ENCODE measurements at regions not wholly inside any gene's neighbourhood (a gene's known extent, or its start where the extent isn't known, plus 50 kb on each side); places are given as distances from the start of the nearest gene placed in this dataset.

GRCh38 chr10:29113616-29113945 lies 175.3 kb upstream of the LYZL1 start:
- Histone ChIP-seq H3K4me2 (ENCODE audit: control insufficient read depth, extremely low read depth, insufficient read depth, low read depth, low read length) (no peak overlapping the region), H3K27me3 (ENCODE audit: control insufficient read depth, extremely low read depth, insufficient read depth, low read length) (peaks cover 5% of the 10 kb centered on the region), H3K4me3 (ENCODE audit: control insufficient read depth in 2 of 3, extremely low read depth in 1 of 3, insufficient read depth in 2 of 3, low read depth in 1 of 3, low read length in 3 of 3) (no peak overlapping the region), H2AFZ (ENCODE audit: control insufficient read depth, low read length) (no peak overlapping the region), H3K9ac (ENCODE audit: control insufficient read depth, extremely low read depth, insufficient read depth, low read length) (no peak overlapping the region), H3K9me3 (ENCODE audit: control insufficient read depth, low read depth, low read length) (no peaks in the 10 kb centered on the region), H3K79me2 (ENCODE audit: control insufficient read depth, insufficient read depth, low read length) (no peaks in the 10 kb centered on the region), H3K4me1 (ENCODE audit: control insufficient read depth, extremely low read depth, insufficient read depth, low read length) (no peaks in the 10 kb centered on the region), H3K27ac (ENCODE audit: control insufficient read depth, insufficient read depth, low read length) (no peak overlapping the region), H4K20me1 (ENCODE audit: control insufficient read depth, extremely low read depth, insufficient read depth, low read length) (no peaks in the 10 kb centered on the region), H3K36me3 (ENCODE audit: control insufficient read depth in 2 of 2, extremely low read depth in 1 of 2, insufficient read depth in 2 of 2, low read length in 2 of 2) (no peaks in the 10 kb centered on the region), H3K9me1 (ENCODE audit: control insufficient read depth, extremely low read depth, insufficient read depth, low read length) (no peaks in the 10 kb centered on the region)
- dilution Hi-C loops (cut with MboI; ENCODE audit: extremely low pct_ligation_motif_present, low sequenced_read_pairs) = no loop called here
- TF ChIP-seq EZH2 (IDR thresholded peaks at IDR 0.05; ENCODE audit: low read length) = no peak
- TF ChIP-seq CTCF (optimal IDR thresholded peaks at IDR 0.05 in 1 of 3, IDR thresholded peaks at IDR 0.05 in 1 of 3, conservative IDR thresholded peaks at IDR 0.05 in 1 of 3; ENCODE audit: extremely low read depth in 1 of 3, insufficient read depth in 2 of 3, low read length in 3 of 3) = no peak
- FAIRE-seq = no peak
- no peak for DNase-seq (ENCODE audit: low read depth, low spot score)

- Histone ChIP-seq H3K4me3 (ENCODE audit: control insufficient read depth in 2 of 3, extremely low read depth in 1 of 3, insufficient read depth in 2 of 3, low read depth in 1 of 3, low read length in 3 of 3) (no peak overlapping the region), H3K27me3 (ENCODE audit: control insufficient read depth, extremely low read depth, insufficient read depth, low read length) (peaks cover 5% of the 10 kb centered on the region), H3K9me1 (ENCODE audit: control insufficient read depth, extremely low read depth, insufficient read depth, low read length) (no peaks in the 10 kb centered on the region), H3K4me2 (ENCODE audit: control insufficient read depth, extremely low read depth, insufficient read depth, low read depth, low read length) (no peak overlapping the region), H3K27ac (ENCODE audit: control insufficient read depth, insufficient read depth, low read length) (no peak overlapping the region), H3K79me2 (ENCODE audit: control insufficient read depth, insufficient read depth, low read length) (no peaks in the 10 kb centered on the region), H2AFZ (ENCODE audit: control insufficient read depth, low read length) (no peak overlapping the region), H3K9me3 (ENCODE audit: control insufficient read depth, low read depth, low read length) (no peaks in the 10 kb centered on the region), H3K4me1 (ENCODE audit: control insufficient read depth, extremely low read depth, insufficient read depth, low read length) (no peaks in the 10 kb centered on the region), H3K9ac (ENCODE audit: control insufficient read depth, extremely low read depth, insufficient read depth, low read length) (no peak overlapping the region), H3K36me3 (ENCODE audit: control insufficient read depth in 2 of 2, extremely low read depth in 1 of 2, insufficient read depth in 2 of 2, low read length in 2 of 2) (no peaks in the 10 kb centered on the region), H4K20me1 (ENCODE audit: control insufficient read depth, extremely low read depth, insufficient read depth, low read length) (no peaks in the 10 kb centered on the region)
- no peak for TF ChIP-seq CTCF (optimal IDR thresholded peaks at IDR 0.05 in 1 of 3, IDR thresholded peaks at IDR 0.05 in 1 of 3, conservative IDR thresholded peaks at IDR 0.05 in 1 of 3; ENCODE audit: extremely low read depth in 1 of 3, insufficient read depth in 2 of 3, low read length in 3 of 3)
- no peak for TF ChIP-seq EZH2 (IDR thresholded peaks at IDR 0.05; ENCODE audit: low read length)
- no peak for DNase-seq (ENCODE audit: low read depth, low spot score)
- no peak for FAIRE-seq
- dilution Hi-C loops (cut with MboI; ENCODE audit: extremely low pct_ligation_motif_present, low sequenced_read_pairs) = no loop called here
These were observed 174.7 kb upstream of the LYZL1 start for GRCh38 chr10:29114141-29114540.
